HG03442 (cell line): ENCODE measurements at regions not wholly inside any gene's neighbourhood (a gene's known extent, or its start where the extent isn't known, plus 50 kb on each side); places are given as distances from the start of the nearest gene placed in this dataset.

ENCODE experiments used
- ATAC-seq: cut with Tn5 transposase; IDR thresholded peaks from one replicate; pipeline ENCODE4 v1.9.1; 2021; ENCODE audit warnings: mild to moderate bottlenecking, moderate library complexity; ENCODE audit not compliant: unreplicated experiment

- ATAC-seq, result no peak
Measured at GRCh38 chr4:181588733-181589302, 654.4 kb upstream of the TENM3 start.

- no peak for ATAC-seq
Measured at GRCh38 chr4:181592221-181592745, 650.9 kb upstream of the TENM3 start.

- ATAC-seq, result no peak
Measured at GRCh38 chr4:181593703-181594102, 649.5 kb upstream of the TENM3 start.

GRCh38 chr4:181594188-181594587 lies 649.0 kb upstream of the TENM3 start:
- ATAC-seq, result no peak

- no peak for ATAC-seq
Measured at GRCh38 chr4:181595716-181596115, 647.5 kb upstream of the TENM3 start.

GRCh38 chr4:181597766-181598165 lies 645.4 kb upstream of the TENM3 start:
- ATAC-seq, result no peak

- no peak for ATAC-seq
Measured at GRCh38 chr4:181599134-181599533, 644.1 kb upstream of the TENM3 start.

GRCh38 chr4:181601103-181601502 lies 642.1 kb upstream of the TENM3 start:
- no peak for ATAC-seq

- no peak for ATAC-seq
Measured at GRCh38 chr4:181604546-181604945, 638.7 kb upstream of the TENM3 start.

GRCh38 chr4:181606300-181606699 lies 636.9 kb upstream of the TENM3 start:
- ATAC-seq, result no peak

GRCh38 chr4:181608181-181608580 lies 635.0 kb upstream of the TENM3 start:
- ATAC-seq, result no peak

GRCh38 chr4:181611033-181611711 lies 632.0 kb upstream of the TENM3 start:
- no peak for ATAC-seq

GRCh38 chr4:181611946-181612600 lies 631.1 kb upstream of the TENM3 start:
- no peak for ATAC-seq

- ATAC-seq, result no peak
Measured at GRCh38 chr4:181613200-181613599, 630.0 kb upstream of the TENM3 start.

GRCh38 chr4:181618038-181618618 lies 625.1 kb upstream of the TENM3 start:
- no peak for ATAC-seq

- ATAC-seq, result no peak
Measured at GRCh38 chr4:181618896-181619295, 624.3 kb upstream of the TENM3 start.

- ATAC-seq, result no peak
Measured at GRCh38 chr4:181619651-181620050, 623.6 kb upstream of the TENM3 start.

- no peak for ATAC-seq
Measured at GRCh38 chr4:181637186-181638105, 605.8 kb upstream of the TENM3 start.

- ATAC-seq, result no peak
Measured at GRCh38 chr4:181643466-181643865, 599.7 kb upstream of the TENM3 start.

- no peak for ATAC-seq
Measured at GRCh38 chr4:181645489-181645888, 597.7 kb upstream of the TENM3 start.

- no peak for ATAC-seq
Measured at GRCh38 chr4:181646864-181647263, 596.3 kb upstream of the TENM3 start.
